HG02938 (cell line): ENCODE measurements at regions not wholly inside any gene's neighbourhood (a gene's known extent, or its start where the extent isn't known, plus 50 kb on each side); places are given as distances from the start of the nearest gene placed in this dataset.
"Not testable (repeated sequence)": the region's sequence is repeated elsewhere in the genome, so short reads cannot be mapped to it uniquely, and the experiment has no call there.

Experiments
- ATAC-seq: cut with Tn5 transposase; IDR thresholded peaks from one replicate; pipeline ENCODE4 v1.9.1; 2021; ENCODE audit warnings: mild to moderate bottlenecking, moderate library complexity; ENCODE audit not compliant: unreplicated experiment

GRCh38 chr16:79988721-79989220, 388.2 kb upstream of the MAF start:
- no peak for ATAC-seq

GRCh38 chr16:79988089-79988488, 387.6 kb upstream of the MAF start:
- no peak for ATAC-seq

GRCh38 chr16:79986352-79986751, 385.8 kb upstream of the MAF start:
- ATAC-seq = no peak

- ATAC-seq = no peak
These were observed 385.1 kb upstream of the MAF start for GRCh38 chr16:79985606-79986005.

- not testable (repeated sequence) for ATAC-seq
These were observed 383.6 kb upstream of the MAF start for GRCh38 chr16:79984149-79984548.

GRCh38 chr16:79982862-79983261, 382.3 kb upstream of the MAF start:
- no peak for ATAC-seq

GRCh38 chr16:79982361-79982760, 381.8 kb upstream of the MAF start:
- ATAC-seq = no peak

- ATAC-seq = no peak
These were observed 381.3 kb upstream of the MAF start for GRCh38 chr16:79981814-79982213.

- no peak for ATAC-seq
These were observed 380.3 kb upstream of the MAF start for GRCh38 chr16:79980650-79981521.

- ATAC-seq = no peak
These were observed 377.7 kb upstream of the MAF start for GRCh38 chr16:79977940-79978836.

- ATAC-seq = no peak
These were observed 372.8 kb upstream of the MAF start for GRCh38 chr16:79973320-79973719.

GRCh38 chr16:79972053-79972704, 371.6 kb upstream of the MAF start:
- no peak for ATAC-seq

- no peak for ATAC-seq
These were observed 370.7 kb upstream of the MAF start for GRCh38 chr16:79971237-79971572.

- ATAC-seq = no peak
These were observed 370.2 kb upstream of the MAF start for GRCh38 chr16:79970551-79971236.

GRCh38 chr16:79970087-79970486, 369.6 kb upstream of the MAF start:
- ATAC-seq = no peak

GRCh38 chr16:79969458-79969857, 368.9 kb upstream of the MAF start:
- no peak for ATAC-seq

- ATAC-seq = no peak
These were observed 365.7 kb upstream of the MAF start for GRCh38 chr16:79966226-79966625.

GRCh38 chr16:79965718-79966117, 365.2 kb upstream of the MAF start:
- no peak for ATAC-seq

- ATAC-seq = no peak
These were observed 363.6 kb upstream of the MAF start for GRCh38 chr16:79964104-79964503.

- ATAC-seq = no peak
These were observed 362.4 kb upstream of the MAF start for GRCh38 chr16:79962962-79963361.

GRCh38 chr16:79959226-79959625, 358.7 kb upstream of the MAF start:
- no peak for ATAC-seq
